Hepatocyte (in vitro differentiated cells): ENCODE measurements at regions not wholly inside any gene's neighbourhood (a gene's known extent, or its start where the extent isn't known, plus 50 kb on each side); places are given as distances from the start of the nearest gene placed in this dataset.
A peak's percentile ranks its signal among the peaks of the same experiment; 100 is the strongest.

Experiments
- DNase-seq: peaks from one replicate; pipeline ENCODE4 v3.0.0-alpha.2; 2016; ENCODE audit warnings: low spot score
- H2AFZ ChIP-seq: fragments of 200-600 bp; sonication (generic); 2 replicates; pipeline ENCODE4 v1.6.0; 2016; ENCODE audit warnings: antibody characterized with exemption, mild to moderate bottlenecking
- H3K27ac ChIP-seq: fragments of 200-600 bp; sonication (generic); 2 replicates; pipeline ENCODE4 v1.5.1; 2016; ENCODE audit warnings: mild to moderate bottlenecking
- H3K27me3 ChIP-seq: fragments of 200-600 bp; sonication (generic); 2 replicates; pipeline ENCODE4 v1.6.1; 2016
- H3K36me3 ChIP-seq: fragments of 200-600 bp; sonication (generic); replicated peaks from 2 replicates; pipeline ENCODE4 v1.5.1; 2016; ENCODE audit warnings: low read depth; ENCODE audit not compliant: insufficient read depth
- H3K4me1 ChIP-seq: fragments of 200-600 bp; sonication (generic); 2 replicates; pipeline ENCODE4 v1.5.1; 2016; ENCODE audit warnings: mild to moderate bottlenecking, moderate library complexity; ENCODE audit not compliant: insufficient read depth
- H3K4me2 ChIP-seq: fragments of 200-600 bp; sonication (generic); 2 replicates; pipeline ENCODE4 v1.6.0; 2016
- H3K4me3 ChIP-seq: fragments of 200-600 bp; sonication (generic); 2 replicates; pipeline ENCODE4 v1.5.1; 2016; ENCODE audit warnings: mild to moderate bottlenecking
- H3K79me2 ChIP-seq: fragments of 200-600 bp; sonication (generic); 2 replicates; pipeline ENCODE4 v1.6.0; 2017; ENCODE audit warnings: mild to moderate bottlenecking
- H3K9me2 ChIP-seq: fragments of 200-600 bp; sonication (generic); replicated peaks from 2 replicates; pipeline ENCODE4 v1.6.0; 2017; ENCODE audit warnings: mild to moderate bottlenecking; ENCODE audit not compliant: insufficient read depth
- H3K9me3 ChIP-seq: fragments of 200-600 bp; sonication (generic); 2 replicates; pipeline ENCODE4 v1.5.1; 2016; ENCODE audit warnings: low read depth, mild to moderate bottlenecking
- H4K20me1 ChIP-seq: fragments of 200-600 bp; sonication (generic); 2 replicates; pipeline ENCODE4 v1.6.0; 2016; ENCODE audit warnings: mild to moderate bottlenecking; ENCODE audit not compliant: insufficient read depth, poor library complexity, severe bottlenecking
- CTCF ChIP-seq: fragments of 200-600 bp; sonication (generic); IDR thresholded peaks from 2 replicates; pipeline ENCODE4 v1.5.1; 2016; ENCODE audit warnings: antibody characterized with exemption, mild to moderate bottlenecking; ENCODE audit not compliant: poor library complexity
- EZH2 ChIP-seq: fragments of 200-600 bp; sonication (generic); IDR thresholded peaks from 2 replicates; pipeline ENCODE4 v1.6.1; 2016; ENCODE audit warnings: antibody characterized with exemption, mild to moderate bottlenecking, borderline replicate concordance
- EZH2phosphoT487 ChIP-seq: fragments of 200-600 bp; sonication (generic); IDR thresholded peaks from one replicate; pipeline ENCODE4 v1.6.1; 2018; ENCODE audit warnings: antibody characterized with exemption, mild to moderate bottlenecking, low read depth, moderate library complexity; ENCODE audit not compliant: unreplicated experiment, severe bottlenecking
- WGBS: methylation state at CpG from one replicate; pipeline ENCODE4 v1.1.6; 2016; ENCODE audit warnings: low lambda C conversion rate; ENCODE audit errors: missing lambda C conversion rate; 5-methylcytosine and 5-hydroxymethylcytosine counted together

- Histone ChIP-seq H2AFZ (peak overlapping the region; percentile 43), H3K4me2 (peak overlapping the region; percentile 68), H3K27me3 (no peaks in the 10 kb centered on the region), H3K79me2 (no peaks in the 10 kb centered on the region), H3K36me3 (no peaks in the 10 kb centered on the region), H3K27ac (peak overlapping the region; percentile 77), H3K9me3 (no peaks in the 10 kb centered on the region), H4K20me1 (no peaks in the 10 kb centered on the region), H3K9me2 (no peaks in the 10 kb centered on the region), H3K4me1 (peaks cover 33% of the 10 kb centered on the region), H3K4me3 (no peak overlapping the region)
- TF ChIP-seq EZH2 (no peak), EZH2phosphoT487 (no peak), CTCF (no peak)
- peak; percentile 53 for DNase-seq
- WGBS = 73% methylated on average over 10 of the region's 10 CpGs
Observed at GRCh38 chr2:215619989-215620388, 184.1 kb upstream of the FN1 start.

- Histone ChIP-seq H3K4me3 (no peak overlapping the region), H3K27ac (peak overlapping the region; percentile 77), H3K9me3 (no peaks in the 10 kb centered on the region), H3K36me3 (no peaks in the 10 kb centered on the region), H3K4me2 (peak overlapping the region; percentile 68), H3K9me2 (no peaks in the 10 kb centered on the region), H3K4me1 (peaks cover 26% of the 10 kb centered on the region), H2AFZ (peak overlapping the region; percentile 43), H4K20me1 (no peaks in the 10 kb centered on the region), H3K27me3 (no peaks in the 10 kb centered on the region), H3K79me2 (no peaks in the 10 kb centered on the region)
- WGBS = 11% methylated on average over 14 of the region's 14 CpGs
- DNase-seq = peak; percentile 52
- TF ChIP-seq CTCF (no peak), EZH2 (no peak), EZH2phosphoT487 (no peak)
Observed at GRCh38 chr2:215619022-215619958, 183.4 kb upstream of the FN1 start.

GRCh38 chr2:215618145-215618544 lies 182.3 kb upstream of the FN1 start:
- H3K4me2 ChIP-seq = no peak overlapping the region

More at GRCh38 chr2:215618145-215618544, 182.3 kb upstream of the FN1 start:
- no peak for TF ChIP-seq CTCF
- no peak for TF ChIP-seq EZH2
- TF ChIP-seq EZH2phosphoT487 = no peak
- no peaks in the 10 kb centered on the region for H3K79me2 ChIP-seq
- no peaks in the 10 kb centered on the region for H3K36me3 ChIP-seq
- H3K27ac ChIP-seq = no peak overlapping the region
- WGBS = 96% methylated on average over 1 of the region's 1 CpG
- no peak overlapping the region for H3K4me3 ChIP-seq
- DNase-seq = no peak
- no peaks in the 10 kb centered on the region for H3K9me3 ChIP-seq
- H3K9me2 ChIP-seq = no peaks in the 10 kb centered on the region
- peaks cover 26% of the 10 kb centered on the region for H3K4me1 ChIP-seq
- no peaks in the 10 kb centered on the region for H3K27me3 ChIP-seq
- H2AFZ ChIP-seq = no peak overlapping the region
- H4K20me1 ChIP-seq = no peaks in the 10 kb centered on the region
